ENCODE measurements at regions not wholly inside any gene's neighbourhood (a gene's known extent, or its start where the extent isn't known, plus 50 kb on each side); places are given as distances from the start of the nearest gene placed in this dataset.
"Not testable (repeated sequence)": the region's sequence is repeated elsewhere in the genome, so short reads cannot be mapped to it uniquely, and the experiment has no call there.

- in situ Hi-C loops (cut with MboI; ENCODE audit: low sequenced_read_pairs), result no loop called here
These were observed 236.2 kb upstream of the NRIP1 start for GRCh38 chr21:15301014-15301413.

DNA sequence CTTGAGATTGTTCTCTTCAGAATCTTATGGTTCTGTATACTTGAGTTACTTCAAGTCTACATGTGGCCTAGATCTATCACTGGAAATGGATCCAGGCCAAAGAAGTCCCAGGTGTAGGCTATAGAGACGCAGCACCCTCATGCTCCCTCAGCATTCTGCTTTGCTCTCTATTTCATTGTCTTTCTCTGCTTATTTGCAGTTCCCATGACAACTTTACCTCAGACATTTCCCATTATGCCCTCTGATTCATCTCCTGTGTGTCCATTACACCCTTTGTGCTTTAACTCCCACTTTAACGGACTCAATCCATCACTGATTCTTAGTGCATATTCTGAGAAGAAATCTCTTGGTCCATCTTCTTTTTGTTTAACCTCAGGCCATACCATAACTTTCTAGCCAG lies 236.9 kb upstream of the NRIP1 start:
- in situ Hi-C loops (cut with MboI; ENCODE audit: low sequenced_read_pairs), result no loop called here

GRCh38 chr21:15306271-15306670 lies 241.5 kb upstream of the NRIP1 start:
- in situ Hi-C loops (cut with MboI; ENCODE audit: low sequenced_read_pairs), result no loop called here

GRCh38 chr21:15308333-15308732 lies 243.5 kb upstream of the NRIP1 start:
- in situ Hi-C loops (cut with MboI; ENCODE audit: low sequenced_read_pairs), result no loop called here

DNA sequence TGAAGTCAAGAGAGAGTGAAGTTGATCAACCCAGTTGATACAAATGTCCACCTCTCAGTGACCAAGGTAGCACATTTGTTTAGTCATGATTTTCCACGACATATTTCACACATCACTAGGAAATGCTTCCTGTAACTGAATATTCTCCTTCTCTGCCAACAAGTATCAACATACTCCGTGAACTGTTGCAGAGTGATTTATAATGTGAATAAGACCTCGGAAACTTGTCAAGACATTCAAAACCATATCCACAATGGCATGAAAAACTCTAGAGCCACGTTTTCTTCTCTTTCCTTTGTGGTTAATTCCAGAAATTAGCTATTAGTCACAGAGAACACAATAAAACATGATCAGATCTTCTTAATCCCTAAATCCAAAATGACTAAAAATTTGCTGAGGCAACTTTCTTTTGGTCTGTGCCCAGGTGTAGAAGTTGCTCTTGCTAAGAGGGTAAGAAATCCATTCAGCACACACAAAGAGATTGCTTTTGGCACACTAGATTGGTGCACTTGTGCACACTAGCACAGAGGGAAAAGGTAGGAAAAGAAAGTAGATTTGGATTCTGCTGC lies 244.3 kb upstream of the NRIP1 start:
- in situ Hi-C loops (cut with MboI; ENCODE audit: low sequenced_read_pairs), result no loop called here

- in situ Hi-C loops (cut with MboI; ENCODE audit: low sequenced_read_pairs), result no loop called here
These were observed 244.9 kb upstream of the NRIP1 start for GRCh38 chr21:15309721-15310120.

DNA sequence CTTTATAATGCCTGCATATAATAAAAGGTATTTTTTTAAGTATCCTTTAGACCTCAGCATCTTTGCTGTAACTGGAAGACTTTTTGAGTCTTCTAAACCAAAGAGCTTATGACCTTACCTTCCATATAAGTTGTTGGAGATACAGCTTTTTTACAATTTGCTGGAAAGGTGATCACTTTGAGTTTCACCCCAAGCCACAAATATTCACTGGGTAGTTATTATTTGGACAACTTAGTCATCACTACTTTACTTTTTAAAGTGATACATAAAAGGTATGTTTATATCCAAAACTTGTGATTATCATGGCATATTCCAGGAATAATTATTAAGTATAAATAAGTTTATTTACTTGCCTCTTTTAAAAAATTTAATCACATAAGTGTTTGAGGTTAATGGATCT lies 246.7 kb upstream of the NRIP1 start:
- in situ Hi-C loops (cut with MboI; ENCODE audit: low sequenced_read_pairs), result no loop called here

GRCh38 chr21:15317034-15317433 lies 252.2 kb upstream of the NRIP1 start:
- in situ Hi-C loops (cut with MboI; ENCODE audit: low sequenced_read_pairs), result not testable (repeated sequence)

- in situ Hi-C loops (cut with MboI; ENCODE audit: low sequenced_read_pairs), result no loop called here
These were observed 254.9 kb upstream of the NRIP1 start for GRCh38 chr21:15319727-15320126.

DNA sequence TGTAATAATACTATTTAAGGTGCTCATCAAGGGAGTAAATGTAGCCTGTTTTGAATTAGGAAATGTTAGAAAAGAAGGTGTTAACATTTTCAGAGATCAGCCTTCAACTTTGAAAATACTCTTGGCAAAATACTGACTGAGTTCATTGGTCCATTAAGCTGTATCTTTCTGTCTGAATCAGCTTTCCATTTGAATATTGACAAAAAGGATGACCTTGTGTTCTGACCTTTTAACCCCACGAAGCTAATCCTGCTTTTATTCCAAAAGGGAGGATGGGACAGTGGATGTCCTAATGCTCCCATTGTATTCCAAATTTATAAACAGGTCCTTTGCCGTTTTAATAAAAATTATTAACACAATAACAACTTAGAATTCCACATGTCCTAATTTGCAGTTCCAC lies 259.7 kb upstream of the NRIP1 start:
- in situ Hi-C loops (cut with MboI; ENCODE audit: low sequenced_read_pairs), result no loop called here

GRCh38 chr21:15326032-15326867 lies 261.4 kb upstream of the NRIP1 start:
- in situ Hi-C loops (cut with MboI; ENCODE audit: low sequenced_read_pairs), result no loop called here

DNA sequence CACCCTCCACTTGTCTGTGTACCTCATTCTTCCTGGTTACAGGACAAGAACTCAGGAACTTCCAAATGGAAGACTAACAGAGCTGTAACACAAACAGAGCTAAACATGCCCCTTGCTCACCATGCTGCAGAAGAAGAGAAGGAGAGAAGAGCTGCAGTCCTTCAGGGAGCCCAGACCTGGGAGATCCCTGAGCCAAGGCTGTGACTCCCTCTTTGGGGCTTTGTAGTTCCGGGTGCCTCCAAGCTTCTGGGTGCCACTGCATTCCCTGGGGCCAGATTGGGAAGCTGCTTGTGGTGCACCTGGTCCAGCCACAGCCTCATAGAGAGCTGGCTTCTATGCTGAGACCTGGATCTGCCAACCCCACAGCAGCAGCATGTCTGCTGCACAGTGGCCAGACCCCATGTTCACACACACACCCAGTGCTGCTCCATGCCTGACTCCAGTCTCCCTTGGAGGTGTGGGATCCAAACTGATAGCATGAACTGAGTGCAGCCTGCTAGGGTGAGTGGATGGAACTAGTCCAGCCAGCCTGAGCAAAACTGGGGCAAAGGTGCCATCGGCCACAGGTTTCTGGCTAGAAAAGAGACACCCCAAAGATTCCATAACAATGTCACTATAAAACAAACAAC lies 263.0 kb upstream of the NRIP1 start:
- in situ Hi-C loops (cut with MboI; ENCODE audit: low sequenced_read_pairs), result no loop called here

DNA sequence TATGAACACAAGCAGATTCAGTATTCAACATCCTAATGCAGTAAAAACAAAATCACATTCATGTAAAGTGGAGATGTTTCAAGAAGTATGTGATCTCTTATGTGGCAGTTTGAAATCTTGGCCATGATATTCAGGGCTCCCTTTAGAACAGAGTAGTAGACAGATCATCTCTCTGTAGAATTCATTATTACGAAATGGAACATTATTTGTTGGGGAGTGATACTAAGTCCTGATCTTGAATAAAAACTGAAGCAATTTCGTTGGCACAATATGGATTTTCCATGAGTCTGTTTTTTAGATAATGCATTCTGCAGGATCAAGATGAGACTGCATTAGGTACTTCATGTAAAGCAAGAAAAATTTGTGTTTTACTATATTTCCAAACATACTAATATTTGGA lies 264.4 kb upstream of the NRIP1 start:
- in situ Hi-C loops (cut with MboI; ENCODE audit: low sequenced_read_pairs), result no loop called here

DNA sequence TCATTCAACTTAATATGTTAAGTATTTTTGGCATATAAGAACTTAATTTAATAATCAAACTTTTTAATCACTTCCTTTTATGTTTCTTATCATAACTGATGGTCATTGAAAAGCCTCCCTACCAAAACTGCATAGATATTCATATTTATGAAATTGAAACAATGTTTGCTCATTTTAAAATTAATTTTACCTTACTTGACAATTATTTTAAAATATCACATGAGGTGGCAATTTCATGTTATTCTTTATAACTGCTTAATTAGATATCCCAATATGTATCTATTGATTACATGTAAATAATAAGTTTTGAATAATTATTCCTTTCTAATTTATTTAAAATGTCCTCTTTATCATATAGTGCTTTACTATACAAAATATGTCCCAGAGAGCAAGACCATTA lies 266.1 kb upstream of the NRIP1 start:
- in situ Hi-C loops (cut with MboI; ENCODE audit: low sequenced_read_pairs), result no loop called here

DNA sequence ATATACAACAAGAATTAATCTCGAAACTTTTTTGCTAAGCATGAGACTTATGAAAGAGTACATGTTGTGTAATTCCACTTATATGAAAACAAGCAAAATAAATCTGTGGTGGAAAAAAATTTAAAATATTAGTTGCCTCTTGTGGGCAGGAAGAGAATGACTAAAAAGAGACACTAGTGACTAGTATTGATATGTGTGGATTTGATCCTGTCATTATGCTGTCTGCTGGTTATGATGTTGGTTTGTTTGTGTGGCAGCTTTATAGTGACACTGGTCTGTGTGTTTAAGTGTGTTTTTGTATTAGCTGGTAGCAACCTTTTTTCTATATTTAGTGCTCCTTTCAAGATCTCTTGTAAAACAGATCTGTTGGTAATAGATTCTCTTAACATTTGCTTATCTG lies 267.8 kb upstream of the NRIP1 start:
- in situ Hi-C loops (cut with MboI; ENCODE audit: low sequenced_read_pairs), result no loop called here

DNA sequence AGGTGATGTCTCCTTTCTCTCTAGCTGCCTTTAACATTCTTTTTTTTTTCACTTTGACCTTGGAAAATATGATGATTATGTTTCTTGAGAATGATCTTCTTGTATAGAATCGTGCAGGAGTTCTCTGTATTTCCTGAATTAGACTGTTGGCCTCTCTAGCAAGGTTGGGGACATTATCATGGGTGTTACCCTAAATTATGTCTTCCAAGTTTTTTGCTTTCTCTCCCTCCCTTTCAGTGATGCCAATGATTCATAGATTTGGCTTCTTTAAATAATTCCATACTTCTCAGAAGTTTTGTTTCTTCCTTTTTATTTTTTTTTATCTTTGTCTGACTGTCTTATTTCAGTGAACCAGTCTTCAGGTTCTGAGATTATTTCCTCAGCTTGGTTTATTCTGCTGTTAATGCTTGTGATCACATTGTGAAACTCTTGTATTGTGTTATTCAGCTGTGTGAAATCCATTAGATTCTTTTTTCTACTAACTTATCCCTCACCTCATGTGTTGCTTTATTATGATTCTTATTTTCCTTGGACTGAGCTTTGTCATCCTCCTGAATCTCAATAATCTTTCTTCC lies 268.4 kb upstream of the NRIP1 start:
- in situ Hi-C loops (cut with MboI; ENCODE audit: low sequenced_read_pairs), result no loop called here

GRCh38 chr21:15333951-15334350 lies 269.2 kb upstream of the NRIP1 start:
- in situ Hi-C loops (cut with MboI; ENCODE audit: low sequenced_read_pairs), result no loop called here

DNA sequence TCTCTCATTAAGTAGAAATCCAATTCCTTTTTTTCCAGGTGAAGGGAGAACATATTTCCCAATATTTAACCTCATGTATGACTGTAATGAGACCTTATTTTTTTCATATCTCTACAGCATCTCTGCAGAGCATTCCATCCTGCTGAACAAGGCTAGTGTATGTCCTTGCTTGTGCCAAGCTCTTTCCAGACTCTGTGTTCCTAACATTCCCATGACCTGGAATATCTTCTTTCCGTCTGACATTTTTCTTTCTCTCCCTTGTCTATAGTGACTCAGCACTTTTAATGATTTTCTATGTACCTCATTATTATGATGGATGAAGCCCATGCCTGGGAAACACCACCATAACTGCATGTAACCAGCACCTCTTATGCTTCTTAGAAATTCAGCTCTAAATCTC lies 278.3 kb upstream of the NRIP1 start:
- in situ Hi-C loops (cut with MboI; ENCODE audit: low sequenced_read_pairs), result no loop called here

GRCh38 chr21:15352009-15352408 lies 287.2 kb upstream of the NRIP1 start:
- in situ Hi-C loops (cut with MboI; ENCODE audit: low sequenced_read_pairs), result no loop called here

GRCh38 chr21:15353546-15353945 lies 288.7 kb upstream of the NRIP1 start:
- in situ Hi-C loops (cut with MboI; ENCODE audit: low sequenced_read_pairs), result no loop called here

DNA sequence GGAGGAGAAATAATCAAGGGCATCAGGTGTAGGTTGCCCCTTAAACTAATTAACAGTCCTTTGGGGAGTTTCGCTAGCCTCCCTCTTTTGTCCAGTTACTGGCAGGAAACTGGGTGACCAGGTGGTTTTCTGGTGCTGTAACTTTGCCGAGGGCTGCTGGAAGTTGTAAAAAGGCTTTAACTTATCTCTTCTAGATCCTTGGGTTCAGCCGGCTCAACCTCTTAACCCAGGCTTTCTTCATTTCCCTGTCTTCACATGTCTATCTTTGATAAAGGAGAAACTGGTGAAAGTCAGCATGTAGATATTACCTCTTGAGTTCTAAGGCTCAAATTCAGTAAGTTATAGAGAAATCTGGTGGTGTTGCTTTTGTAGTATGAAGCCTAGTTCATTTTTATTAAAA lies 289.7 kb upstream of the NRIP1 start:
- in situ Hi-C loops (cut with MboI; ENCODE audit: low sequenced_read_pairs), result no loop called here

DNA sequence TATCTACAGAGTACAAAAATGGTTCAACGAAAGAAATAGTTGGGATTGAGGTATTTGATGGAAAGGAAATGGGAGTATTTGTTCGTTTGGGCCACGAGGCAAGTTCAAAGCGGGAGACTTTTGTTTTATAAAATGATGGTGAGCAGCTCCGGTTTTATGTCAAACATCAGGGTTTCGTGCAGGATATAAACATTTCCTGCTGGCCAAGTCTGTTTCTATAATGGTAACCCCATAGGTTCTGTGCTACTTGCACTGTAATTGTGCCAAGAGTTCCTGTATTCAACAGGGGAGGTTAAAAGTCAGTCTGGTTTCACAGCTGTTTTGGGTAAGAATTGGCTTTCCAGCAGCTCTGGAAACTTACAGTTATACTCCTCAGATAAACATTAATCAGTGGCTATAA lies 290.3 kb upstream of the NRIP1 start:
- in situ Hi-C loops (cut with MboI; ENCODE audit: low sequenced_read_pairs), result no loop called here
